Activated B cell treated with CpG ODN at 0.5 μM for 24 hours (primary cell): ENCODE measurements at regions not wholly inside any gene's neighbourhood (a gene's known extent, or its start where the extent isn't known, plus 50 kb on each side); places are given as distances from the start of the nearest gene placed in this dataset.

Experiments used
- ATAC-seq: fragments of 200-7000 bp; cut with Tn5 transposase; one replicate; pipeline ENCODE4 v1.10.0; 2021; ENCODE audit warnings: low read depth, mild to moderate bottlenecking, moderate library complexity
- CTCF ChIA-PET: fragments of 350-600 bp; sonication (Branson Sonifier 250); formaldehyde crosslinking; loops from one replicate; lab custom pipeline; 2021; ENCODE audit warnings: antibody characterized with exemption; lab: Charles Lee
- POLR2A ChIA-PET: fragments of 350-600 bp; sonication (Branson Sonifier 250); formaldehyde crosslinking; loops from one replicate; lab custom pipeline; 2021; ENCODE audit warnings: antibody characterized with exemption; lab: Charles Lee
- DNase-seq: peaks from one replicate; pipeline ENCODE4 v3.0.0; 2022
- H3K27ac Mint-ChIP-seq: one replicate; pipeline ENCODE4 v1.8.0; 2020; ENCODE audit warnings: mixed read lengths
- H3K27me3 Mint-ChIP-seq: one replicate; pipeline ENCODE4 v1.8.0; 2021; ENCODE audit warnings: mixed read lengths
- H3K36me3 Mint-ChIP-seq: one replicate; pipeline ENCODE4 v1.8.0; 2021; ENCODE audit warnings: low read depth, mixed read lengths
- H3K4me1 Mint-ChIP-seq: one replicate; pipeline ENCODE4 v1.8.0; 2021; ENCODE audit warnings: mixed read lengths
- H3K4me3 Mint-ChIP-seq: one replicate; pipeline ENCODE4 v1.8.0; 2020; ENCODE audit warnings: mild to moderate bottlenecking, mixed read lengths
- H3K9me3 Mint-ChIP-seq: one replicate; pipeline ENCODE4 v1.8.0; 2020; ENCODE audit warnings: mixed read lengths
- intact Hi-C: fragments of 100-400 bp; cut with micrococcal nuclease; formaldehyde crosslinking; loops from one replicate; pipeline ENCODE4 v1.15.1; 2024
- TF ChIP-seq, protein P1 (sequence below): fragments of 200-600 bp; IDR thresholded peaks from one replicate; pipeline ENCODE4 v1.8.0; 2022; ENCODE audit warnings: antibody characterized with exemption, mild to moderate bottlenecking

DNA sequence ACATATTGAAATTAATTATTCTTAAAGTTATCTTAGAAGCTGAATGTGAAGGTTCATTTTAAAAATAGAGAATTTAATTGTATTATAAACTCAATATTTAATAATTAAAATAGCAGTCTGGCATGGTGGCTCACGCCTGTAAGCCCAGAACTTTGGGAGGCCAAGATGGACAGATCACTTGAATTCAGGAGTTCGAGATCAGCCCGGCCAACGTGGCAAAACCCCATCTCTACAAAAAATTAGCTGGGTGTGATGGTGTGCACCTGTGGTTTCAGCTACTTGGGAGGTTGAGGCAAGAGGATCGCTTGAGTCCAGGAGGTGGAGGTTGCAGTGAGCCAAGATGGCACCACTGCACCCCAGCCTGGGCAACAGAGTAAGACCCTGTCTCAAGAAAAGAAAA is 659.9 kb upstream of the AGA start:
- intact Hi-C loops, result no loop called here
- DNase-seq (no peak), ATAC-seq (no peak)
- POLR2A ChIA-PET, result no interaction called here
- Mint-ChIP-seq H3K4me3 (no peak overlapping the region), H3K9me3 (peaks cover 6% of the 10 kb centered on the region), H3K27ac (no peak overlapping the region), H3K27me3 (no peaks in the 10 kb centered on the region), H3K36me3 (no peaks in the 10 kb centered on the region), H3K4me1 (no peaks in the 10 kb centered on the region)
- TF ChIP-seq, protein P1, sequence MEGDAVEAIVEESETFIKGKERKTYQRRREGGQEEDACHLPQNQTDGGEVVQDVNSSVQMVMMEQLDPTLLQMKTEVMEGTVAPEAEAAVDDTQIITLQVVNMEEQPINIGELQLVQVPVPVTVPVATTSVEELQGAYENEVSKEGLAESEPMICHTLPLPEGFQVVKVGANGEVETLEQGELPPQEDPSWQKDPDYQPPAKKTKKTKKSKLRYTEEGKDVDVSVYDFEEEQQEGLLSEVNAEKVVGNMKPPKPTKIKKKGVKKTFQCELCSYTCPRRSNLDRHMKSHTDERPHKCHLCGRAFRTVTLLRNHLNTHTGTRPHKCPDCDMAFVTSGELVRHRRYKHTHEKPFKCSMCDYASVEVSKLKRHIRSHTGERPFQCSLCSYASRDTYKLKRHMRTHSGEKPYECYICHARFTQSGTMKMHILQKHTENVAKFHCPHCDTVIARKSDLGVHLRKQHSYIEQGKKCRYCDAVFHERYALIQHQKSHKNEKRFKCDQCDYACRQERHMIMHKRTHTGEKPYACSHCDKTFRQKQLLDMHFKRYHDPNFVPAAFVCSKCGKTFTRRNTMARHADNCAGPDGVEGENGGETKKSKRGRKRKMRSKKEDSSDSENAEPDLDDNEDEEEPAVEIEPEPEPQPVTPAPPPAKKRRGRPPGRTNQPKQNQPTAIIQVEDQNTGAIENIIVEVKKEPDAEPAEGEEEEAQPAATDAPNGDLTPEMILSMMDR, result no peak
- CTCF ChIA-PET, result no interaction called here

- ChIA-PET POLR2A (no interaction called here), CTCF (no interaction called here)
- DNase-seq (no peak), ATAC-seq (no peak)
- no peak overlapping the region for H3K27ac Mint-ChIP-seq
- intact Hi-C loops, result no loop called here
- H3K4me1 Mint-ChIP-seq, result no peaks in the 10 kb centered on the region
- no peak overlapping the region for H3K4me3 Mint-ChIP-seq
- no peaks in the 10 kb centered on the region for H3K27me3 Mint-ChIP-seq
- H3K9me3 Mint-ChIP-seq, result peaks cover 7% of the 10 kb centered on the region
- no peaks in the 10 kb centered on the region for H3K36me3 Mint-ChIP-seq
- TF ChIP-seq, protein P1, result no peak
Observed at GRCh38 chr4:178105242-178105641, 663.0 kb upstream of the AGA start.

GRCh38 chr4:178136736-178137345 is 694.6 kb upstream of the AGA start:
- no peak overlapping the region for H3K4me3 Mint-ChIP-seq
- H3K4me1 Mint-ChIP-seq, result no peaks in the 10 kb centered on the region
- ChIA-PET CTCF (no interaction called here), POLR2A (interaction anchor here (0.6 kb wide), 1 partner anchor 16 kb away, joined by 3 read pairs; no protein-coding TSS in a partner anchor)
- TF ChIP-seq, protein P1, result no peak
- H3K9me3 Mint-ChIP-seq, result peaks cover 2% of the 10 kb centered on the region
- intact Hi-C loops, result no loop called here
- no peak overlapping the region for H3K27ac Mint-ChIP-seq
- ATAC-seq, result no peak
- no peaks in the 10 kb centered on the region for H3K27me3 Mint-ChIP-seq
- H3K36me3 Mint-ChIP-seq, result no peaks in the 10 kb centered on the region
- no peak for DNase-seq

DNA sequence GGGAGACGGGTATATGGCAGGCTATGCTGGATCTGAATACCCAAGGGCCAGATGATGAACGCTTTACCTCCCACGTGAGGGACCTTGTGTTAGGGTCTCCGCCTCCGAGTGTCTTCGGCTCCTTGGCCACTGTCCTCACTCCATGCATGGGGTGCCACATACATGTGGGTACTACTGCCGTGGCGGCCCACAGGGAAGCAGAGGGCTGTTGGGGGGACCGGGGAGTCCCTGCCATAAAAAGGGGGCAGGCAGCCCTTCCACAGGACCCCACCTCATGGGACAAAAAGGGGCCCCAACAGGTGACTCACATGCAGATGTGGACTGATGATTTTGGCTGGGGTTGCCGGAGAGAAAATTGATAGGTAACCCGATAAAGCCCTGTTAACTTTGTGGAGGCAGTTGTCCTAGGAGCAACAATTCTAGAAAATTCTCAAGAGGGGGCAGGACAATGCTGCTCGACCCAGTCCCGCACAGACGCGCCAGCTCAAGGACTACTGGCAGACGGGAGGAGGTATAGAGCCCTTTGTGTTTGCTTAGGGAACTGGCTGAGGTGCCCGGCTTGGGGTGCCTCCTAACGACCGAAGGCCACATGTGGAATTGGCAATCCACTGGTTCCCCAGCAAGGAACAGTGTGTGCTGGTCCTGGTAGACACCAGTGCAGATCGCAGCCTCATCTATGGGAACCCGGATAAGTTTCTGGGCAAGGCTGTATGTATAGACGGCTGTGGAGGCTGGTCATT is 695.7 kb upstream of the AGA start:
- ChIA-PET POLR2A (no interaction called here), CTCF (no interaction called here)
- H3K9me3 Mint-ChIP-seq, result peaks cover 2% of the 10 kb centered on the region
- DNase-seq, result no peak
- H3K27ac Mint-ChIP-seq, result no peak overlapping the region
- no peak for ATAC-seq
- TF ChIP-seq, protein P1, result no peak
- no peaks in the 10 kb centered on the region for H3K4me1 Mint-ChIP-seq
- H3K4me3 Mint-ChIP-seq, result no peak overlapping the region
- H3K36me3 Mint-ChIP-seq, result no peaks in the 10 kb centered on the region
- H3K27me3 Mint-ChIP-seq, result no peaks in the 10 kb centered on the region
- intact Hi-C loops, result no loop called here

DNA sequence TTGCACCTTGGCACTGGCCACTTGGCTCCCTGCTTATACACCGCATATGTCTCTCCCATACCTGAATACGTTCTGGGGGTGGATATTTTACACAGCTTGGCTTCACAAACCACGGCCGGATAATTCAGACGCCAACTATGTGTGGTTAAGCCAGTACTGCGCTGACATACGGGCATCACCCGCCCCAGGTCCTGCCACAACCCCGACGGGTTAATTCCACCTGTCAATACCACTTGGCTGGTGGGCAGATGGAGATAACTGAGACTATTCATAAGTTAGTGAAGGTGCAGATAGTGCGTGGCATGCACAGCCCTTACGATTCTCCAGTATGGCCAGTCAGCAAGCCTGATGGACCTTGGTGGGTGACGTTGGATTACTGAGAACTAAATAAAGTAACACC is 696.3 kb upstream of the AGA start:
- CTCF ChIA-PET, result no interaction called here

More for the DNA sequence above, 696.3 kb upstream of the AGA start:
- H3K9me3 Mint-ChIP-seq, result peaks cover 2% of the 10 kb centered on the region
- H3K4me3 Mint-ChIP-seq, result no peak overlapping the region
- no peak overlapping the region for H3K27ac Mint-ChIP-seq
- no peaks in the 10 kb centered on the region for H3K4me1 Mint-ChIP-seq
- TF ChIP-seq, protein P1, result no peak
- H3K36me3 Mint-ChIP-seq, result no peaks in the 10 kb centered on the region
- intact Hi-C loops, result no loop called here
- no peak for DNase-seq
- ATAC-seq, result no peak
- H3K27me3 Mint-ChIP-seq, result no peaks in the 10 kb centered on the region
- POLR2A ChIA-PET, result no interaction called here
